Adrenal gland (tissue), 9 donors: ENCODE measurements at regions not wholly inside any gene's neighbourhood (a gene's known extent, or its start where the extent isn't known, plus 50 kb on each side); places are given as distances from the start of the nearest gene placed in this dataset.
A peak's percentile ranks its signal among the peaks of the same experiment; 100 is the strongest.

Experiments used
- DNase-seq, 7 donors: peaks; one replicate each; pipeline ENCODE4 v3.0.0-alpha.2; 2019 to 2020
- H3K27ac ChIP-seq, 5 donors: fragments of 200-600 bp; sonication (generic) in 4 of 5; 1 replicate in 3 of 5; 2 replicates in 2 of 5; pipeline versions ENCODE4 v1.5.1 to v1.8.0; 2016 to 2020; ENCODE audit warnings: mild to moderate bottlenecking in 1 of 5
- H3K27me3 ChIP-seq: fragments of 200-600 bp; 2 replicates; pipeline ENCODE4 v1.8.0; 2021
- H3K36me3 ChIP-seq, 2 donors: fragments of 200-600 bp; replicated peaks in 1 of 2; 1 replicate in 1 of 2; 2 replicates in 1 of 2; pipeline versions ENCODE4 v1.5.1 to v1.8.0; 2018 to 2022
- H3K4me1 ChIP-seq, 2 donors: fragments of 200-600 bp; replicated peaks in 1 of 2; 1 replicate in 1 of 2; 2 replicates in 1 of 2; pipeline versions ENCODE4 v1.5.1 to v1.8.0; 2018 to 2021
- H3K4me3 ChIP-seq, 4 donors: fragments of 200-600 bp; sonication (generic) in 3 of 4; one replicate each; pipeline ENCODE4 v1.5.1; 2016 to 2018
- H3K9me3 ChIP-seq, 3 donors: fragments of 200-600 bp; sonication (generic) in 1 of 3; replicated peaks in 1 of 3; 1 replicate in 2 of 3; 2 replicates in 1 of 3; pipeline versions ENCODE4 v1.5.1 to v1.8.0; 2016 to 2021
- CTCF ChIP-seq, 6 experiments: fragments of 450-650 bp in 4 of 6; fragments of 200-600 bp in 2 of 6; sonication (generic) in 1 of 6; IDR thresholded peaks; 1 replicate in 5 of 6; 2 replicates in 1 of 6; pipeline versions ENCODE4 v1.5.1 to v1.8.0; 2016 to 2021; ENCODE audit warnings: antibody characterized with exemption in 6 of 6, mild to moderate bottlenecking in 2 of 6, moderate library complexity in 1 of 6
- POLR2A ChIP-seq, 2 donors: fragments of 450-650 bp; IDR thresholded peaks; one replicate each; pipeline ENCODE4 v1.6.1; 2017; ENCODE audit warnings: antibody characterized with exemption in 2 of 2, mild to moderate bottlenecking in 2 of 2, moderate library complexity in 1 of 2
- WGBS, 4 donors: extraction: QIAGEN DNeasy Blood & Tissue Kit in 2 of 4; methylation state at CpG; one replicate each; pipeline versions ENCODE4 v1.1.5 to v1.1.7; 2013 to 2017; 5-methylcytosine and 5-hydroxymethylcytosine counted together
- intact Hi-C, 2 donors: fragments of 100-400 bp; cut with DNase I; formaldehyde crosslinking; loops; one replicate each; pipeline versions ENCODE4 v1.14.1 to v1.15.0; 2022 to 2023
- donor health status: healthy with polysubstance abuse.
- donor health status: Bipolar disorder and iron deficiency.
- donor health status: DM: yes; HTN: yes; CAD: no.
- donor health status: DM: no; HTN: no; CAD: no.
- donor health status: DM: no; HTN: no; CAD: no.

GRCh38 chr6:105880030-105880492 lies 206.1 kb upstream of the PRDM1 start:
- Histone ChIP-seq H3K4me1 (no peaks in the 10 kb centered on the region), H3K36me3 (no peaks in the 10 kb centered on the region), H3K9me3 (no peaks in the 10 kb centered on the region), H3K27ac (peak overlapping the region in 1 of 5 donors; percentile 10), H3K4me3 (no peak overlapping the region), H3K27me3 (no peaks in the 10 kb centered on the region)
- peak; percentile 27 to 59 (median 43) for DNase-seq
- intact Hi-C loops = no loop called here
- WGBS, 4 donors = 49 to 59% (median 52%) methylated on average over 8 to 13 of the region's 13 CpGs
- TF ChIP-seq CTCF (IDR thresholded peaks at IDR 0.05) = no peak
- no peak for TF ChIP-seq POLR2A (IDR thresholded peaks at IDR 0.05)

GRCh38 chr6:105879146-105879545 lies 207.0 kb upstream of the PRDM1 start:
- TF ChIP-seq POLR2A (IDR thresholded peaks at IDR 0.05) (no peak), CTCF (IDR thresholded peaks at IDR 0.05) (no peak)
- Histone ChIP-seq H3K9me3 (no peaks in the 10 kb centered on the region), H3K4me3 (no peak overlapping the region), H3K36me3 (no peaks in the 10 kb centered on the region), H3K27me3 (no peaks in the 10 kb centered on the region), H3K4me1 (no peaks in the 10 kb centered on the region), H3K27ac (peak overlapping the region in 1 of 5 donors; percentile 49)
- 60 to 66% (median 62%) methylated on average over 2 of the region's 2 CpGs for WGBS, 4 donors
- no peak for DNase-seq
- intact Hi-C loops = no loop called here

- H3K4me3 ChIP-seq = no peak overlapping the region
- 45 to 61% (median 52%) methylated on average over 11 of the region's 11 CpGs for WGBS, 4 donors
- no peaks in the 10 kb centered on the region for H3K36me3 ChIP-seq
- no peak overlapping the region for H3K27ac ChIP-seq
- H3K27me3 ChIP-seq = no peaks in the 10 kb centered on the region
- no peak for DNase-seq
- no peaks in the 10 kb centered on the region for H3K4me1 ChIP-seq
- TF ChIP-seq POLR2A (IDR thresholded peaks at IDR 0.05) (no peak), CTCF (IDR thresholded peaks at IDR 0.05) (no peak)
- intact Hi-C loops = no loop called here
- H3K9me3 ChIP-seq = no peaks in the 10 kb centered on the region
Measured at GRCh38 chr6:105875974-105876640, 210.0 kb upstream of the PRDM1 start.

GRCh38 chr6:105874835-105875626 lies 211.1 kb upstream of the PRDM1 start:
- intact Hi-C loops = no loop called here
- Histone ChIP-seq H3K4me1 (no peaks in the 10 kb centered on the region), H3K9me3 (no peaks in the 10 kb centered on the region), H3K36me3 (no peaks in the 10 kb centered on the region), H3K4me3 (no peak overlapping the region), H3K27ac (no peak overlapping the region), H3K27me3 (no peaks in the 10 kb centered on the region)
- no peak for DNase-seq
- 74 to 89% (median 80%) methylated on average over 8 of the region's 8 CpGs for WGBS, 4 donors
- TF ChIP-seq CTCF (IDR thresholded peaks at IDR 0.05) = no peak
- TF ChIP-seq POLR2A (IDR thresholded peaks at IDR 0.05) = no peak
